Mucosa of descending colon (tissue), 3 donors: ENCODE measurements at regions not wholly inside any gene's neighbourhood (a gene's known extent, or its start where the extent isn't known, plus 50 kb on each side); places are given as distances from the start of the nearest gene placed in this dataset.
A peak's percentile ranks its signal among the peaks of the same experiment; 100 is the strongest.

Experiments
- ATAC-seq: fragments of 200-7000 bp; cut with Tn5 transposase; one replicate; pipeline ENCODE4 v1.9.1; 2020; ENCODE audit warnings: mild to moderate bottlenecking, moderate library complexity
- DNase-seq, 3 donors: peaks; one replicate each; pipeline ENCODE4 v3.0.0-alpha.2; 2020
- H3K36me3 ChIP-seq: fragments of 200-600 bp; one replicate; pipeline ENCODE4 v1.8.0; 2021; ENCODE audit warnings: low read depth, mild to moderate bottlenecking
- H3K4me1 ChIP-seq: fragments of 200-600 bp; one replicate; pipeline ENCODE4 v1.8.0; 2021; ENCODE audit warnings: low read depth, mild to moderate bottlenecking
- H3K4me3 ChIP-seq: fragments of 200-600 bp; one replicate; pipeline ENCODE4 v1.8.0; 2021; ENCODE audit warnings: mild to moderate bottlenecking
- H3K9me3 ChIP-seq: fragments of 200-600 bp; one replicate; pipeline ENCODE4 v1.8.0; 2021; ENCODE audit warnings: mild to moderate bottlenecking
- CTCF ChIP-seq: fragments of 200-600 bp; IDR thresholded peaks from one replicate; pipeline ENCODE4 v1.8.0; 2022; ENCODE audit warnings: antibody characterized with exemption, mild to moderate bottlenecking
- intact Hi-C, 2 donors: fragments of 100-400 bp; cut with DNase I in 1 of 2; cut with micrococcal nuclease in 1 of 2; formaldehyde crosslinking; loops; one replicate each; pipeline versions ENCODE4 v1.11.0 to v1.11.1; 2022; cut with DNase I, micrococcal nuclease
- donor health status: DM: no; HTN: no; CAD: no; lungs with moderate emphysema.
- donor health status: DM: no; HTN: no; CAD: no.
- donor health status: DM: no; HTN: yes; CAD: no.

- ATAC-seq (peak; percentile 24), DNase-seq (no peak)
- intact Hi-C loops, result loop anchor here in 1 of 2 donors (10.0 kb wide), 1 partner anchor 166 kb away; the partner anchor contains the start of gene KLF7
- H3K4me1 ChIP-seq, result no peaks in the 10 kb centered on the region
- H3K9me3 ChIP-seq, result no peaks in the 10 kb centered on the region
- TF ChIP-seq CTCF, result no peak
- no peaks in the 10 kb centered on the region for H3K36me3 ChIP-seq
- H3K4me3 ChIP-seq, result no peak overlapping the region
These were observed 165.2 kb upstream of the KLF7 start for GRCh38 chr2:207330912-207331311.

GRCh38 chr2:207331674-207332073, 165.9 kb upstream of the KLF7 start:
- TF ChIP-seq CTCF, result no peak
- Histone ChIP-seq H3K4me3 (no peak overlapping the region), H3K36me3 (no peaks in the 10 kb centered on the region), H3K9me3 (no peaks in the 10 kb centered on the region), H3K4me1 (no peaks in the 10 kb centered on the region)
- no peak for DNase-seq
- ATAC-seq, result no peak
- intact Hi-C loops, result loop anchor here in 1 of 2 donors (10.0 kb wide), 1 partner anchor 167 kb away; the partner anchor contains the start of gene KLF7

GRCh38 chr2:207332480-207333212, 166.9 kb upstream of the KLF7 start:
- DNase-seq, result no peak
- intact Hi-C loops, result loop anchor here in 1 of 2 donors (10.0 kb wide), 1 partner anchor 168 kb away; the partner anchor contains the start of gene KLF7
- H3K9me3 ChIP-seq, result no peaks in the 10 kb centered on the region
- no peak for TF ChIP-seq CTCF
- ATAC-seq, result no peak
- H3K4me1 ChIP-seq, result no peaks in the 10 kb centered on the region
- no peak overlapping the region for H3K4me3 ChIP-seq
- no peaks in the 10 kb centered on the region for H3K36me3 ChIP-seq

- no peaks in the 10 kb centered on the region for H3K9me3 ChIP-seq
- no peak for TF ChIP-seq CTCF
- intact Hi-C loops, result loop anchor here in 1 of 2 donors (10.0 kb wide), 1 partner anchor 169 kb away; the partner anchor contains the start of gene KLF7
- H3K4me1 ChIP-seq, result no peaks in the 10 kb centered on the region
- ATAC-seq, result no peak
- no peak for DNase-seq
- H3K4me3 ChIP-seq, result no peak overlapping the region
- no peaks in the 10 kb centered on the region for H3K36me3 ChIP-seq
These were observed 168.0 kb upstream of the KLF7 start for GRCh38 chr2:207333599-207334300.

GRCh38 chr2:207334301-207334623, 168.5 kb upstream of the KLF7 start:
- Histone ChIP-seq H3K36me3 (no peaks in the 10 kb centered on the region), H3K4me3 (no peak overlapping the region), H3K4me1 (no peaks in the 10 kb centered on the region), H3K9me3 (no peaks in the 10 kb centered on the region)
- no peak for TF ChIP-seq CTCF
- DNase-seq, result no peak
- ATAC-seq, result no peak
- intact Hi-C loops, result loop anchor here in 1 of 2 donors (10.0 kb wide), 1 partner anchor 169 kb away; the partner anchor contains the start of gene KLF7
